ENCODE measurements at regions not wholly inside any gene's neighbourhood (a gene's known extent, or its start where the extent isn't known, plus 50 kb on each side); places are given as distances from the start of the nearest gene placed in this dataset.
A peak's percentile ranks its signal among the peaks of the same experiment; 100 is the strongest.

- H3K36me3 Mint-ChIP-seq (ENCODE audit: low read depth, unreplicated experiment) = no peaks in the 10 kb centered on the region
- no peak overlapping the region for H3K4me3 Mint-ChIP-seq (ENCODE audit: unreplicated experiment)
- DNase-seq (ENCODE audit: low spot score) = no peak
- no peak overlapping the region for H3K27ac Mint-ChIP-seq (ENCODE audit: unreplicated experiment)
- no peak for TF ChIP-seq CTCF (IDR thresholded peaks at IDR 0.05; ENCODE audit: unreplicated experiment)
- no peaks in the 10 kb centered on the region for H3K9me3 Mint-ChIP-seq (ENCODE audit: unreplicated experiment)
- peaks cover 2% of the 10 kb centered on the region for H3K27me3 Mint-ChIP-seq (ENCODE audit: unreplicated experiment)
- H3K4me1 Mint-ChIP-seq (ENCODE audit: unreplicated experiment) = peaks cover 18% of the 10 kb centered on the region
Measured at GRCh38 chr5:9720361-9720760, 90.2 kb upstream of the TAS2R1 start.

GRCh38 chr5:9716838-9717281 lies 86.7 kb upstream of the TAS2R1 start:
- Mint-ChIP-seq H3K4me1 (ENCODE audit: unreplicated experiment) (peaks cover 22% of the 10 kb centered on the region), H3K4me3 (ENCODE audit: unreplicated experiment) (no peak overlapping the region), H3K9me3 (ENCODE audit: unreplicated experiment) (no peaks in the 10 kb centered on the region), H3K27me3 (ENCODE audit: unreplicated experiment) (peaks cover 4% of the 10 kb centered on the region), H3K36me3 (ENCODE audit: low read depth, unreplicated experiment) (no peaks in the 10 kb centered on the region), H3K27ac (ENCODE audit: unreplicated experiment) (peak overlapping the region; percentile 25)
- no peak for TF ChIP-seq CTCF (IDR thresholded peaks at IDR 0.05; ENCODE audit: unreplicated experiment)
- no peak for DNase-seq (ENCODE audit: low spot score)

GRCh38 chr5:9715891-9716335 lies 85.8 kb upstream of the TAS2R1 start:
- no peak for TF ChIP-seq CTCF (IDR thresholded peaks at IDR 0.05; ENCODE audit: unreplicated experiment)
- Mint-ChIP-seq H3K4me1 (ENCODE audit: unreplicated experiment) (peaks cover 22% of the 10 kb centered on the region), H3K9me3 (ENCODE audit: unreplicated experiment) (no peaks in the 10 kb centered on the region), H3K4me3 (ENCODE audit: unreplicated experiment) (no peak overlapping the region), H3K27me3 (ENCODE audit: unreplicated experiment) (peaks cover 5% of the 10 kb centered on the region), H3K36me3 (ENCODE audit: low read depth, unreplicated experiment) (no peaks in the 10 kb centered on the region), H3K27ac (ENCODE audit: unreplicated experiment) (no peak overlapping the region)
- DNase-seq (ENCODE audit: low spot score) = no peak

GRCh38 chr5:9713959-9714586 lies 83.9 kb upstream of the TAS2R1 start:
- H3K27ac Mint-ChIP-seq (ENCODE audit: unreplicated experiment) = no peak overlapping the region
- H3K36me3 Mint-ChIP-seq (ENCODE audit: low read depth, unreplicated experiment) = no peaks in the 10 kb centered on the region
- TF ChIP-seq CTCF (IDR thresholded peaks at IDR 0.05; ENCODE audit: unreplicated experiment) = no peak
- no peak for DNase-seq (ENCODE audit: low spot score)
- peaks cover 22% of the 10 kb centered on the region for H3K4me1 Mint-ChIP-seq (ENCODE audit: unreplicated experiment)
- no peaks in the 10 kb centered on the region for H3K9me3 Mint-ChIP-seq (ENCODE audit: unreplicated experiment)
- H3K4me3 Mint-ChIP-seq (ENCODE audit: unreplicated experiment) = no peak overlapping the region
- H3K27me3 Mint-ChIP-seq (ENCODE audit: unreplicated experiment) = peaks cover 5% of the 10 kb centered on the region

GRCh38 chr5:9713356-9713755 lies 83.2 kb upstream of the TAS2R1 start:
- no peak for TF ChIP-seq CTCF (IDR thresholded peaks at IDR 0.05; ENCODE audit: unreplicated experiment)
- Mint-ChIP-seq H3K27ac (ENCODE audit: unreplicated experiment) (no peak overlapping the region), H3K4me1 (ENCODE audit: unreplicated experiment) (peaks cover 22% of the 10 kb centered on the region), H3K9me3 (ENCODE audit: unreplicated experiment) (no peaks in the 10 kb centered on the region), H3K27me3 (ENCODE audit: unreplicated experiment) (peaks cover 5% of the 10 kb centered on the region), H3K4me3 (ENCODE audit: unreplicated experiment) (no peak overlapping the region), H3K36me3 (ENCODE audit: low read depth, unreplicated experiment) (no peaks in the 10 kb centered on the region)
- DNase-seq (ENCODE audit: low spot score) = no peak
